Kidney capillary endothelial cell (primary cell): ENCODE measurements at regions not wholly inside any gene's neighbourhood (a gene's known extent, or its start where the extent isn't known, plus 50 kb on each side); places are given as distances from the start of the nearest gene placed in this dataset.

Source experiments
- DNase-seq: peaks from one replicate; pipeline ENCODE4 v3.0.0-alpha.2; 2018; ENCODE audit warnings: low spot score

GRCh38 chr11:26035696-26036095, 296.2 kb upstream of the ANO3 start:
- DNase-seq, result no peak

DNA sequence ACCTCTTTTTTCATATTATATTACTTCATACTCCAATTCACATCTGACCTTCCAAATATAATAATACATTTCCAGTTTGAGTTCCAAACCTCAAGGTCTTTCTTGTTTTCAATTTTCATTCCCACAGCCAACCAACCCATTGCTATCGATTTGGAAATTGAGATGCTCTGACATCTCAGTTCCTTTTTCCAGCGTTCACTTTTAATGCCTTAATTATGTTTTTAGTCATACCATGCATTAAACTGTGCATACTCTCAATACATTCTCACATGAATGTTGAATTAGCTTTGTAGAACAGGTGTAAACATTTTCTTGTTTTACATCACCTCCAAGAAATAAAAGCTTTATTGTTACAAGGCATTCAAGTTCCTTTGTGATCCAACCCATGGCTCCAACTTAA, 294.2 kb upstream of the ANO3 start:
- DNase-seq, result no peak

- no peak for DNase-seq
Measured at GRCh38 chr11:26040339-26040738, 291.6 kb upstream of the ANO3 start.

DNA sequence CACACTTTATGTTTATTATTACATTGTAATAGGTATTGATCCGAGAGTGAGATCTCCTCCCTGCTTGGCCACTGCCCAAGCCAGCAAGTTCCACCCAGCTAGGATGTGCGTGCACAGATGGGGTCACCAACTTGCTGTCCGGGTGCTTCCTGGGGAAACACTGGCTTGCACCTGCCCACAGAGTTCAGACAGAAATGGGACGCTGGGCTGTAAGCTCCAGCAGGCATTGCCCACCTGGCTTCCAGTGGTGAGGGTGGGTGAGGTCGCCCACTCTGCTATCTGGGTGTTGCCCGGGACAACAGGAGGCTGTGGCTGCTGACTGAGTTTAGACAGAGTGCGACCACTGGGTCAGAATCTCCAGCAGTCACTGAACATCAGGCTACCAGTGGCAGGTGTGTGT, 289.8 kb upstream of the ANO3 start:
- no peak for DNase-seq

GRCh38 chr11:26043665-26044064, 288.3 kb upstream of the ANO3 start:
- no peak for DNase-seq

DNA sequence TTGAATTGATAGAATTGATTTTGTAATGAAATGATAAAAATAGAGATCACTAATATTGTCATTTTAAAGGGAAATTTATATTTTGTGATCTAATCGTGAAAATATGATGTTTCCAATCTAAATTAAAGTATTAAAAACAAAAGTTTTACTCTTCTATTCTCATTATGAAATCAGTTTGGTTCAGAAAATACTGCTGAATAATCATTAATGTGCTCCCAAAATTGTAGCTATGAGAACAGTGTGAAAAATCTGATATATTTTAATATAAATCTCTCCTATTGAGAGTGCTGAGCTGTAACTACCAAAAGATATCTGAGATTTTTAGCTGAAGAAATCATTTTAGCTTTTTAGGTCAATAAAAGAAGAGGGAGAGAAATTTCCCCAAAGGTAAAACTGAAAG, 287.5 kb upstream of the ANO3 start:
- DNase-seq, result no peak

DNA sequence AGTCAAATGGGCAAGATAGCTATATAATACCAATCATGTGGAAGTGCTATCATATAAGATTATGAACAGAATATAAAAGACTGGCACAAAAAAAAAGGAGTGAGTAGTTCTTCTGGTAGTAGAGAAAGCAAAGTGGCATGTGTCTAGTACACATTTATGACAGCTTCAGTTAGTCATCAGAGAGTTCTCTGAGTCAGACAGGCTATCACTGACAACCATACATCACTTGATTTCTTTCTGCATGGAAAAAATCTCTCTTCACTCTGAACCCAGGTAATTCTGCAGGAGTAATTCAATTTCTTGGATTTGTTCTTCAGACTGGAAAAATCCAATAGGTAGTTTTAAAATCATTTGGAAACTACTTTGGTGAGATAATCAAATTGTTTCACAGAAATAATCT, 286.8 kb upstream of the ANO3 start:
- DNase-seq, result no peak

GRCh38 chr11:26048271-26048670, 283.7 kb upstream of the ANO3 start:
- no peak for DNase-seq

GRCh38 chr11:26053966-26054365, 278.0 kb upstream of the ANO3 start:
- no peak for DNase-seq

- no peak for DNase-seq
Measured at GRCh38 chr11:26062660-26063059, 269.3 kb upstream of the ANO3 start.

DNA sequence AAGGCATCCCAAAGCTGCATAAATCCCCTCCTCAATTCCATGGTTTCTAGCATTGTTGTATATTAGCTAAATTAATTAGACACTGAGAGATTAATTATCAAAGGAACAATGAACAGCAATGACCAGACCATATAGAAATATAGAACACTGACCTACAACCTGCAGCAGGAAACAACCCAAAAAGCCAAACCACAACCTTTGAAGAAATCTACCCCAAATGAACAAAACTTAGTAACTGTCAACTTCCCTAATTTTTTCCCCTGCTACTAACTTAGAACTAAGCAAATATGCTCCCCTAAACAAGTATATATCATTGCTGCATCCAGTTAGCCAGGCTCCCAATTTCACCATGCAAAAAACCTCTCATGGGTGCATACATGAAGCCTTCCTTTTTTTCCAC, 268.0 kb upstream of the ANO3 start:
- DNase-seq, result no peak

DNA sequence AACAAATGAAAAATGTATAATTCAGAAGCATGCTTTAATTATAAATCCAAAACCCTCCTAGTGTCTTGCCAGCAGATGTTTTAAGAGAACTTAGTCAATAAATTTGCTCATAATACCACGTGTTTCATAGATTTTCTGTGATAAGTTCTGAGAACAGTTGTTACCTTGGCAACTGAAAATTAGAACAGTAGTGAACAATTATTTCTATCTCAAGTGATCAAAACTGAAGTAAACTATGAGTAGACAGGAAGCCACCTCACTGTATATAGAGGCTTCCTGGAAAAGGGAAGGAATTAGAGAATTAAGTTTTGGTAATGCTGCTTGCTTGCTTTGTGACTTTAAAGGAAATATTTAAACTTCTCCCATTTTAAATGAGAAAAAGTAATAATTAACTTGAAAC, 266.0 kb upstream of the ANO3 start:
- peak; percentile 30 for DNase-seq

- no peak for DNase-seq
Measured at GRCh38 chr11:26070714-26071380, 261.1 kb upstream of the ANO3 start.

DNA sequence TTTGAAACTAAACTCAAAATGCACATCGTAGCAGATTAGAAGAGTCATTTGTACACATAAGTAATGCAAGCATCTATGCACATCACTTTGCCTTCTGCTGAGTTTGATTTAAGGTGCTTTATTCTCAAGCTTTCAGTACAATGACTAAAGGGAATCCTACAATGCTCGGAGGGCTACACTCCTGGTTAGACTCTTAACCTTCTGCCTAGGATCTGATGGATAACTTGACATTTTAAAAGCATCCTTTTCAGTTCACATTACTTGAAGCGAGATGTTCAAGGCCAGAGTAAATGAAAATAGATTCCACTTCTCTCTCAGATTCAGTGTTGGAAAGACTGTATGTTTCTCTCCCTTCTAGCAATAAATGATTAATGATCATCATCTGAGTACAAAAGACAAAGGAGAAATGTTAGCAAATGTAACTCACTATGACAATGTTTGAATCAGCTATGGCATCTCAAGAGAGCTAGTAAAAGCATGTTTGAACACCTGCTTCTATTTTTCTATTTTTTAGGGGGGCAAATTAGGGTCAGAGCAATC, 259.2 kb upstream of the ANO3 start:
- no peak for DNase-seq

GRCh38 chr11:26073646-26074045, 258.3 kb upstream of the ANO3 start:
- DNase-seq, result no peak

GRCh38 chr11:26076233-26076990, 255.5 kb upstream of the ANO3 start:
- DNase-seq, result no peak

DNA sequence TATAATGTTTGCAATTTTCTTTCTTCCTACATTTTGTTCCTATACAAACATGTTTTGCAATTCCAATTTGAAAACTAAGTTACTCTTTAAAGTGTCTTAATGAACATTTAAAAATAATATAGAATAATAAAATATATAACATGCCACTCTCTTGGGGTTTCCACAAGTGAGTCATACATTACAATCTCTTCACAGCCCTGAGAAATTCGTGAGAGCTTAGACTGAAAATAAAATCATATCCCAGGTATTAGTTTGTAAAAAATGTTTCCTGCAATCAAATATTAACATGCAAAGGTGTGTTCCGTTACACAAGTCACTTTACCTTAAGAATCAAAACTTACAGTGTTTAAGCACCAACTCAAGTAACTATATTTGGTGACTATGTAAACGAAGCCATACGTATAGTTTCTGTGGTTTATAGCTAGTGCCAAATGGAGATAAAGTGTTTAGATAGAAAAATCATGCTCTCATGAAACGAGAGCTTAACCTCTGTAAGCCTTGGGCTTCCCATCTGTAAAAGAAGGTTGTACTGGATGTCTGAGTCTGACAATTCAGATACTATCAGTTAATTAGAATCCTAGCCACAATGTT, 253.6 kb upstream of the ANO3 start:
- DNase-seq, result no peak

GRCh38 chr11:26084313-26084712, 247.6 kb upstream of the ANO3 start:
- no peak for DNase-seq

DNA sequence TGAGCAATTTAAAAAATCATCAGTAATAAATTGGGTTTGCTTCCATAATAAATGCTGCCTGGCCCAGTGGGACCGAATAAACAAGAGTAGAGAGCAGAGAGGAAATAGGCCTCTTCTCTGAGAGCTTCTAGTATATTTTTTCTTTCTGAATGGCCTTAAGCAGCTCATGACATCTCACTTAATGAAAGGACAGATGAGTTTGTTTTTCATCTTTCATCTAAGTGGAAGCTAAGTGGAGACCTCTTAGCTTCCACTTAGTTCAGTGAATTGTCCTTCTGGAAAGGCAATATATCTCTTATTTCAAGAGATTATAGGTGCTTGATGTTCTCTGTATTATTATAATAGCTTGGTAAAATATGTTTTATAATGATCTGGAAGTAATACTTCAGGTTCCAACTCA, 245.9 kb upstream of the ANO3 start:
- no peak for DNase-seq

- DNase-seq, result no peak
Measured at GRCh38 chr11:26087120-26087935, 244.6 kb upstream of the ANO3 start.

- DNase-seq, result no peak
Measured at GRCh38 chr11:26088391-26088790, 243.5 kb upstream of the ANO3 start.

- DNase-seq, result no peak
Measured at GRCh38 chr11:26090651-26091050, 241.3 kb upstream of the ANO3 start.
